Subcutaneous abdominal adipose tissue (tissue), 5 donors: ENCODE measurements at regions not wholly inside any gene's neighbourhood (a gene's known extent, or its start where the extent isn't known, plus 50 kb on each side); places are given as distances from the start of the nearest gene placed in this dataset.

Experiments
- H3K27ac ChIP-seq: one replicate; pipeline ENCODE4 v1.7.0; 2013; ENCODE audit warnings: low read depth, mild to moderate bottlenecking, inconsistent platforms, low read length, moderate library complexity
- H3K27me3 ChIP-seq, 5 donors: one replicate each; pipeline ENCODE4 v1.7.0; 2013; ENCODE audit warnings: low read length in 5 of 5, inconsistent platforms in 1 of 5; ENCODE audit not compliant: control insufficient read depth in 5 of 5, insufficient read depth in 4 of 5
- H3K36me3 ChIP-seq, 5 donors: one replicate each; pipeline ENCODE4 v1.7.0; 2013; ENCODE audit warnings: low read length in 5 of 5; ENCODE audit not compliant: control insufficient read depth in 5 of 5, insufficient read depth in 5 of 5
- H3K4me1 ChIP-seq, 5 donors: one replicate each; pipeline ENCODE4 v1.7.0; 2013; ENCODE audit warnings: low read length in 5 of 5, mild to moderate bottlenecking in 3 of 5, moderate library complexity in 1 of 5; ENCODE audit not compliant: control insufficient read depth in 5 of 5, insufficient read depth in 5 of 5
- H3K4me3 ChIP-seq, 5 donors: one replicate each; pipeline ENCODE4 v1.7.0; 2013; ENCODE audit warnings: low read length in 5 of 5, low read depth in 1 of 5
- H3K9ac ChIP-seq, 5 donors: one replicate each; pipeline ENCODE4 v1.7.0; 2013; ENCODE audit warnings: low read length in 5 of 5, mild to moderate bottlenecking in 4 of 5, moderate library complexity in 3 of 5
- H3K9me3 ChIP-seq, 5 donors: one replicate each; pipeline ENCODE4 v1.7.0; 2013; ENCODE audit warnings: low read length in 5 of 5; ENCODE audit not compliant: control insufficient read depth in 5 of 5
- donor health status: healthy.
- donor health status: healthy.
- donor health status: healthy.
- donor health status: healthy.
- donor health status: healthy.

- H3K27me3 ChIP-seq, result peaks cover 0 to 4% (median 0%) of the 10 kb centered on the region in 5 donors
- H3K4me3 ChIP-seq, result no peak overlapping the region
- H3K27ac ChIP-seq, result no peak overlapping the region
- no peaks in the 10 kb centered on the region for H3K9me3 ChIP-seq
- H3K9ac ChIP-seq, result no peak overlapping the region
- H3K36me3 ChIP-seq, result no peaks in the 10 kb centered on the region
- peaks cover 0 to 2% (median 0%) of the 10 kb centered on the region in 5 donors for H3K4me1 ChIP-seq
Observed at GRCh38 chr2:83594241-83595120, 864.6 kb downstream of the SUCLG1 start.

- no peaks in the 10 kb centered on the region for H3K36me3 ChIP-seq
Observed at GRCh38 chr2:83587309-83587708, 871.8 kb downstream of the SUCLG1 start.

GRCh38 chr2:83585250-83585649 lies 873.8 kb downstream of the SUCLG1 start:
- Histone ChIP-seq H3K9me3 (peaks cover 0 to 2% (median 0%) of the 10 kb centered on the region in 5 donors), H3K36me3 (no peaks in the 10 kb centered on the region), H3K9ac (no peak overlapping the region), H3K27me3 (no peaks in the 10 kb centered on the region), H3K27ac (no peak overlapping the region), H3K4me1 (no peaks in the 10 kb centered on the region), H3K4me3 (no peak overlapping the region)

More at GRCh38 chr2:83587309-83587708, 871.8 kb downstream of the SUCLG1 start:
- Histone ChIP-seq H3K27me3 (no peaks in the 10 kb centered on the region), H3K27ac (no peak overlapping the region), H3K4me1 (no peaks in the 10 kb centered on the region), H3K9me3 (peaks cover 0 to 2% (median 0%) of the 10 kb centered on the region in 5 donors), H3K9ac (no peak overlapping the region), H3K4me3 (no peak overlapping the region)

DNA sequence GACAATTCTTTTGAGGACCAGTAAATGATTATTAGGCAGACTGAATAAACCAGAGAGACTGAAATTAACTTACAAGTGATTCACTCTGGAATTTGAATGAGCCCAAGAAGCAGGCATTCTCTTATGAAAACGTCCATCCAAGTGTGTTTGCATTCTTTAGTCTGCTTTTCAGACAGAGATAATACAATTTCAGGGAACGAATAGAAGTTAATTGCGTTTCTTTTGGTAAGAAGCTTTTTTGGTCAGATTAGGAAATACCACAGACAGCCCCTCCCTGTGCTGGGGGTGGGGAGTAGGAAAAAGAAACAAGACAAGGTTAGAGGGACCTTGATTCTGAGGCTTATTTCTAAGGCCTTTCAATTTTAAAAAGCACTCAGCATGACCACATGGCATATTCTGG lies 874.4 kb downstream of the SUCLG1 start:
- no peak overlapping the region for H3K9ac ChIP-seq
- no peak overlapping the region for H3K27ac ChIP-seq
- H3K4me1 ChIP-seq, result no peaks in the 10 kb centered on the region
- H3K9me3 ChIP-seq, result peaks cover 0 to 2% (median 0%) of the 10 kb centered on the region in 5 donors
- no peaks in the 10 kb centered on the region for H3K36me3 ChIP-seq
- H3K4me3 ChIP-seq, result no peak overlapping the region
- no peaks in the 10 kb centered on the region for H3K27me3 ChIP-seq

DNA sequence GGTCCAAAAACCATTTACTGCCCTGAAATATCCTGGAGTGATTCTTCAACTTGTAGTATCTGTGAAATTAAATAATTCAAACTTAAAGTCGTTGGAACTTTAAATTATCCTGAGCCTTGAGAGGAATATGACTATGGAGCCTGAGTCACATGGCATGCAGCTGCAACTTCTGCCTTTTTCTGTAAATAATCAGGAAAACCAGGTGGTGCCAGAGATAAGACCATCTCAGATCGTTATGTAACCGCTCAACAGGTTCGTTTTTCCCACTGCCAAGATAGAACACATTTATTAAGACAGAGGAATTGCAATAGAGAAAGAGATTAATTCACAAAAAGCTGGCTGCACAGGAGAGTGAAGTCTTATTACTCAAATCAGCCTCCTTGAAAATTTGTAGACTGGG lies 876.5 kb downstream of the SUCLG1 start:
- Histone ChIP-seq H3K4me1 (no peaks in the 10 kb centered on the region), H3K27me3 (no peaks in the 10 kb centered on the region), H3K9ac (no peak overlapping the region), H3K9me3 (no peaks in the 10 kb centered on the region), H3K36me3 (no peaks in the 10 kb centered on the region), H3K4me3 (no peak overlapping the region), H3K27ac (no peak overlapping the region)

DNA sequence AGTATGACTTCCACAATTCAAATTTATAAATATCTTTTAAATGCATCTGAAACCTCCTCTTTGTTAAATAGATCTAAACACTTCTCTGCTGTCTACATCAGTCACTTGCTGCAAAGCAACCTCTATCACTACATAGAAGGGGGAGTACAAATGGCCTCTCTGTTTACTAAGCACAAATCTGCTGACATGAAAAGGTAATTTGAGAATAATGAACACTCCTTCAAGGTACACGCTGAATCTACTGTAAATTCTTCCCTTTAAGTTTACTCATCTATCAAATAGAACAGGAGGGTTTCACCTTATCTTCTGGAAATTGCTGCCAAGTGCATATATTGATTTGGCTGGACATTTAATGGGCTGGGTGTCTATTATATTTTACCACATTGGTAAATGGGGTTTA lies 879.6 kb downstream of the SUCLG1 start:
- H3K27ac ChIP-seq, result no peak overlapping the region
- no peaks in the 10 kb centered on the region for H3K36me3 ChIP-seq
- H3K27me3 ChIP-seq, result no peaks in the 10 kb centered on the region
- no peaks in the 10 kb centered on the region for H3K9me3 ChIP-seq
- no peaks in the 10 kb centered on the region for H3K4me1 ChIP-seq
- no peak overlapping the region for H3K9ac ChIP-seq
- H3K4me3 ChIP-seq, result no peak overlapping the region

DNA sequence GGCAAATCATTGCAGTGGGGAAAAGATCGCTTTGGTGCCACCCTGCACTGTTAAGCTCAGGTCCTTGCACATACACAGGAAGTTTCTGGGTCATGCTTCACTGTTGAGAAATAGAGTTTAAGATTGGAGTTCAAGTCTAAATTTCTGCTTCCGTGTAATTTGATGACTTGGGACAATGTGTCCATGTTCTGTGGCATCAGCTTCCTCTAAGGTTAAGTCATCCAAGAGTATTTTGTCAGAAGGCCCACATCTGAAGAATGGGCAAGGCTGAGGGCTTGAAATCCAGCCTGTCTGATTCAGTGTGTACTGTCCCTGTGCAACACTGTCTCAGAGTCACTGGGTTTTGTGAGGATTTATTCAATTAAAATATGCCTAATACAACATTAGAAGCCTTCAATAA lies 880.7 kb downstream of the SUCLG1 start:
- H3K4me3 ChIP-seq, result no peak overlapping the region
- no peak overlapping the region for H3K27ac ChIP-seq
- no peaks in the 10 kb centered on the region for H3K9me3 ChIP-seq
- no peaks in the 10 kb centered on the region for H3K36me3 ChIP-seq
- H3K4me1 ChIP-seq, result no peaks in the 10 kb centered on the region
- no peaks in the 10 kb centered on the region for H3K27me3 ChIP-seq
- H3K9ac ChIP-seq, result no peak overlapping the region

DNA sequence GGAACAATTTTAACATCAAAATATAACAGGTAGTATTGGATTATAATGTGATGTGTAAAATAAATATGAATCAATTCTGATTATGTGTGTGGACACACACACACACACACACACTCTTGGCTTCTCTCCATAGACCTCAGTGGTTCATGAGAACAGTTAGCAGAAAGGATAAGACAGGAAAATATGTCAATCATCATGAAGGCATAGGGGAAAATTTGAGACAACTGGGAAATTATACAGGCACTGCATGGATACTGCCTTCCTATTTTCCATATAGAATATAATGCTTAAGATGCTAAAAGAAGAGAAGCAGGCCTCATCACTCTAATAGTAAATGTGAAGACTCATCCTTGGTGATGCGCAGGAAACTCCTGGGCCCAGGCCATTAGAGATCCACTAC lies 884.5 kb downstream of the SUCLG1 start:
- no peak overlapping the region for H3K4me3 ChIP-seq
- H3K9me3 ChIP-seq, result no peaks in the 10 kb centered on the region
- no peak overlapping the region for H3K9ac ChIP-seq
- H3K27ac ChIP-seq, result no peak overlapping the region
- no peaks in the 10 kb centered on the region for H3K4me1 ChIP-seq
- H3K27me3 ChIP-seq, result no peaks in the 10 kb centered on the region
- H3K36me3 ChIP-seq, result no peaks in the 10 kb centered on the region

- Histone ChIP-seq H3K4me1 (no peaks in the 10 kb centered on the region), H3K4me3 (no peak overlapping the region), H3K36me3 (no peaks in the 10 kb centered on the region), H3K27me3 (no peaks in the 10 kb centered on the region), H3K9me3 (no peaks in the 10 kb centered on the region), H3K27ac (no peak overlapping the region), H3K9ac (no peak overlapping the region)
Observed at GRCh38 chr2:83573060-83573459, 886.0 kb downstream of the SUCLG1 start.

GRCh38 chr2:83572400-83572799 lies 886.7 kb downstream of the SUCLG1 start:
- no peak overlapping the region for H3K9ac ChIP-seq
- H3K9me3 ChIP-seq, result no peaks in the 10 kb centered on the region
- no peaks in the 10 kb centered on the region for H3K27me3 ChIP-seq
- H3K4me1 ChIP-seq, result no peaks in the 10 kb centered on the region
- H3K4me3 ChIP-seq, result no peak overlapping the region
- H3K36me3 ChIP-seq, result no peaks in the 10 kb centered on the region
- no peak overlapping the region for H3K27ac ChIP-seq
